ENCODE measurements at regions not wholly inside any gene's neighbourhood (a gene's known extent, or its start where the extent isn't known, plus 50 kb on each side); places are given as distances from the start of the nearest gene placed in this dataset.
"Not testable (repeated sequence)": the region's sequence is repeated elsewhere in the genome, so short reads cannot be mapped to it uniquely, and the experiment has no call there.

DNA sequence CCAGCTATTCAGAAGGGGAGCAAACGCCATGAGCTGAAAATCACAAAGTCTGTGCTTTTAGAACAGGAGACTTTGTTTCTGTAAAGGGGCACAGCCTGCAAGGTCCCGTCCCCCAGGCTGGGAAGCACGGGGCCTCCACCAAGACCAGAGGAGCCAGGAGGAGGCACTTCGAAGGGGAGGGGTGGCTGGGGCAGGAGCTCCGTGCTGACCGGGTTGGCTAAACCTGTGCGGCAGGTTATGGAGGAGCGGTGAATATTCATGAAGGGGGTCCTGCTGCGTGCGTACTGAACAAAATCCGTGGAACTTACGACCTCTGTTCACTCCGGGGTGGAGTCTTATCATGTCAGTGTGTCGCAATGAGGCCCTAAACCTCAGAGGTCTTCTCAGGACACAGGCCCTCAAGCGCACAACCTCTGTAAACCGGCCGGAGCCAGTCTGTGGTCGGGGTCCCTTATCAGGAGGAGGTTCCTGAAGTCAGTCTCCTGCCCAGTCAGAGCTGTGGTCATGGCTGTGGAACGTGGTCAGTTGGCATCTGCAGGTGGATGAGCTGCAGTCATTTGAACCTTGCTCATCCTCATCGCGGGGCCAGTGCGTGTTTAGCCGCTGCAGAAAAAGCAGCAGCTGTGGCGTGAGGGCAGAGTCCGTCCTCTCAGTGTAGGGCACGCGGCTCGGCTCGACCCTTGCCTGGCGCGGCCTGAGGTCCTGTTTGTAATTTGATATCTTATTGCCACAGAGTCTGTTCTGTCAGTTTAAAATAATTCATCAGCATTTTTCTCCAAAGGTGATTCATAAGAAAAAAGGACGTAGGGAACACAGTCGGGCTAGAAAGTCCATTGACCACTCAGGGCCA lies 5507.7 kb upstream of the TPTE start:
- H3K27me3 ChIP-seq; H3K4me1 ChIP-seq; H3K27ac ChIP-seq; intact Hi-C loops (cut with DNase I); H3K9me3 ChIP-seq; H3K4me3 ChIP-seq; H3K36me3 ChIP-seq; DNase-seq: not testable (repeated sequence)
- peak; percentile 21 for ATAC-seq

DNA sequence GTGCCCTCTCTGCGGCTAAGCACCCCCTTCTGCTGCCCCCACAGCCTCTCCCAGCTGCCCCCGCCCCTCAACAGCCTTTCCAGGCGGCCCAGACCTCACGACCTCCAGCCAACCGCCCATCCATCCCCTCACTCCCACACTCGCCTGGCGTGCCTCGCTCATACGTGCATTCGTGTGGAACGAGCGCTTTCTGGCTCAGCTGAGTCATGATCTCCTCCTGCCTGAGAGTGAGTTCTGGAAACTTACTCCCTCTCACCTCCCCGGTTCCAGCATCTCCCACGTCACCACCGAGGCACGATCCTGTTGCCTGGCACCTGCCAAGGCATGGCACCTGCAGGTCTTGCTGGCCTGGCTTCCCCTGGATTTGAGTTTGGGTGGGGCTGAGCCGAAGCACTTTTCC lies 5506.2 kb upstream of the TPTE start:
- intact Hi-C loops (cut with DNase I); H3K27me3 ChIP-seq; ATAC-seq; H3K4me1 ChIP-seq; DNase-seq; H3K4me3 ChIP-seq; H3K9me3 ChIP-seq; H3K36me3 ChIP-seq; H3K27ac ChIP-seq: not testable (repeated sequence)

DNA sequence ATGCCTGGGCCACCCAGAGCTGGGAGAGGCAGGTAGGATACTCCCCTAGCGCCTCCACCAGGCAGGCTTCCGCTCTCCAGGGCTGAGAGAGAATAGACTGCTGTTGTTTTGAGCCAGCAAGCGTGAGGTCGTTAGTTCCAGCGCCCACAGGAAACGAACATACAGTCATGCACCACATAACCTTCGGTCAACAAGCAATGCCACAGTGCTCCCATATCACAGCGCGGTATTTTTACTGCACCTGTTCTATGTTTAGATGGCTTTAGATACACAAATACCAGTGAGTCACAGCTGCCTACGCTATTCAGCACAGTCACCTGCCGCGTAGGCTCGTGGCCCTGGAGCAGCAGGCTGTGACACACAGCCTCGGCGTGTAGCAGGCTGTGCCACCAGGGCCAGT lies 5502.3 kb upstream of the TPTE start:
- ATAC-seq; H3K27me3 ChIP-seq; H3K4me3 ChIP-seq; DNase-seq; H3K27ac ChIP-seq; intact Hi-C loops (cut with DNase I); H3K36me3 ChIP-seq; H3K9me3 ChIP-seq; H3K4me1 ChIP-seq: not testable (repeated sequence)

DNA sequence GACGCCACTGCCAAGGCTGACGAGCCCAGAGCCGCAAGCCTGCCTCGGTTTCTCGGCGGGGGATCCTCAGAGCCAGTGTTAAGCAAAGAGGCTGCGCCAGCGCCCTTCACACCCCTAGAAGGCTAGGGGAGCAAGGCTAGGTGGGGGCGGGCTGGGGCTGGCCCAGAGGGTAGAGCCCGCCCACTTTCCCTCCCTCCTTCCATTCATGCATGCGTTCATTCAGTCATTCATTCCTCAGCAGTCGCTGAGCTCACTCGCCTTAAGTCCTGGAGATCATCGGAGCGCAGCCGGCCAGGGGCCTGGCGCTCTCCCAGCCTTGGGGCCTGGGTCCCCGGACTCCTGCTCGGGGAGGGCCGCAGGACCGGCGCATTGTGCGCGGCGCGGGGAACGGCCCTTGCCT lies 5499.6 kb upstream of the TPTE start:
- intact Hi-C loops (cut with DNase I) = not testable (repeated sequence)

DNA sequence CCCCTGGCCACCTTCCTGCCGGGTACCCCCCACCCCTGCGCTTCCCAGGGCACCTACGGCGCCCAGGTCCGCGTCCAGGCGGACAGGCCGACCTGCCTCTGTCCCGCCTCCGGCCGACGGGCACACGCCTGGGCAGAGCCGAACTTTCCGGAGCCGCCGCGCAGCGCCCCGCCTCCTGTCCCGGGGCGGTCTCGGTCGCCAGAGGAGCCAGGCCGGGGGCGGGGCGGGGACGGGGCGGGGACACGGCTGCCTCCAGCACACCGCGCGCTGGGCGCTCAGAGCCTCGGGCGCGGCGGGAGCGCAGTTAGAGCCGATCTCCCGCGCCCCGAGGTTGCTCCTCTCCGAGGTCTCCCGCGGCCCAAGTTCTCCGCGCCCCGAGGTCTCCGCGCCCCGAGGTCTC lies 5499.1 kb upstream of the TPTE start:
- H3K36me3 ChIP-seq; DNase-seq; intact Hi-C loops (cut with DNase I); H3K27me3 ChIP-seq; H3K27ac ChIP-seq; H3K4me1 ChIP-seq; H3K4me3 ChIP-seq; H3K9me3 ChIP-seq: not testable (repeated sequence)
- peak; percentile 91 for ATAC-seq

More for the DNA sequence above, 5499.6 kb upstream of the TPTE start:
- H3K9me3 ChIP-seq, H3K27ac ChIP-seq, DNase-seq, H3K36me3 ChIP-seq, H3K27me3 ChIP-seq, H3K4me3 ChIP-seq, H3K4me1 ChIP-seq: not testable (repeated sequence)
- ATAC-seq = peak; percentile 57

DNA sequence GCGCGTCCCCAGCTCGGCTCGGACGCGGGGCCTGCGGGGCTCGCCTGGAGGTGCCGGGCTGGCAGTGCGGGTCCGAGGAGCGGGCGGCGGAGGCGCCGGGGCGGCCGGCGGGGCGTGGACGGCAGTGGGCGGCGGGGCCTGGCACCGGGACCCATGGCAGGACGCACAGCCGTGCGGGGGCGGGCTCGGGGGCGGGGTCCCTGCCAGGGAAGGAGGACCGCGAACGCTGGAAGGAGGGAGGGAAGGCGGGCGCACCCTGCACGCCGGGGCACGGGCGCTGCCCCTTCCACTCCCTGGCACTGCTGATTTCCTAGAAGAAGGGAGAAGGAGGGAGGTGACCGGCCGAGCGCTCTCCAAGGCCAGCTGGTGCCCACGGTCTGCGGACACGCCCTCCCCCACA lies 5498.6 kb upstream of the TPTE start:
- peak; percentile 78 for ATAC-seq
- H3K36me3 ChIP-seq; H3K4me3 ChIP-seq; intact Hi-C loops (cut with DNase I); DNase-seq; H3K4me1 ChIP-seq; H3K27ac ChIP-seq; H3K9me3 ChIP-seq; H3K27me3 ChIP-seq: not testable (repeated sequence)

DNA sequence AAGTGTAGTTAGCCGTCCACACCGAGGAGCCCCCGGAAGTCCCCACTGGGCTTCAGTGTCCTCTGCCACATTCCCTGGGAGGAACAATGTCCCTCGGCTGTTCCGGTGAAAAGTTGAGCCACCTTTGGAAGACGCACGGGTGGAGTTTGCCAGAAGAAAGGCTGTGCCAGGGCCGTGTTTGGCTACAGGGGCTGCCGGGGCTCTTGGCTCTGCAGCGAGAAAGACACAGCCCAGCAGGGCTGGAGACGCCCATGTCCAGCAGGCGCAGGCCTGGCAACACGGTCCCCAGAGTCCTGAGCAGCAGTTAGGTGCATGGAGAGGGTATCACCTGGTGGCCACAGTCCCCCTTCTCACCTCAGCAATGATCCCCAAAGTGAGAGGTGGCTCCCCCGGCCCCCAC lies 5486.2 kb upstream of the TPTE start:
- H3K27ac ChIP-seq; DNase-seq; ATAC-seq; intact Hi-C loops (cut with DNase I); H3K4me1 ChIP-seq; H3K36me3 ChIP-seq; H3K4me3 ChIP-seq; H3K27me3 ChIP-seq; H3K9me3 ChIP-seq: not testable (repeated sequence)

DNA sequence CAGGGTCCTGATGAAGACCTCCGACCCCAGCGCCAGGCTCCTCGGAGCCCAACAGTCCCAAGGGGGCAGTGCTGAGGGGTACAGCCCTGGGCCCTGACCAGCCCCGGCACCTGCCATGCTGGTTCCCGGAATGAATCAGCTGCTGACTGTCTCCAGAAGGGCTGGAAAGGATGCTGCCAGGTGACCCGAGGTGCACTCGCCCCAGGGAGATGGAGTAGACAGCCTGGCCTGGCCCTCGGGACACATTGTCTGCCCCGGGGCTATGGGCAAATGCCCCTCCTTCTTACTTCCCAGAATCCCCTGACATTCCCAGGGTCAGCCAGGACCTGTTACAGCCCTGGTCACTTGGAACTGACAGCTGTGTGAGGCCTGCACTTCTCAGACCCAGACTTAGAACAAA lies 5485.8 kb upstream of the TPTE start:
- H3K27ac ChIP-seq; H3K36me3 ChIP-seq; ATAC-seq; intact Hi-C loops (cut with DNase I); DNase-seq; H3K4me3 ChIP-seq; H3K27me3 ChIP-seq; H3K9me3 ChIP-seq; H3K4me1 ChIP-seq: not testable (repeated sequence)

DNA sequence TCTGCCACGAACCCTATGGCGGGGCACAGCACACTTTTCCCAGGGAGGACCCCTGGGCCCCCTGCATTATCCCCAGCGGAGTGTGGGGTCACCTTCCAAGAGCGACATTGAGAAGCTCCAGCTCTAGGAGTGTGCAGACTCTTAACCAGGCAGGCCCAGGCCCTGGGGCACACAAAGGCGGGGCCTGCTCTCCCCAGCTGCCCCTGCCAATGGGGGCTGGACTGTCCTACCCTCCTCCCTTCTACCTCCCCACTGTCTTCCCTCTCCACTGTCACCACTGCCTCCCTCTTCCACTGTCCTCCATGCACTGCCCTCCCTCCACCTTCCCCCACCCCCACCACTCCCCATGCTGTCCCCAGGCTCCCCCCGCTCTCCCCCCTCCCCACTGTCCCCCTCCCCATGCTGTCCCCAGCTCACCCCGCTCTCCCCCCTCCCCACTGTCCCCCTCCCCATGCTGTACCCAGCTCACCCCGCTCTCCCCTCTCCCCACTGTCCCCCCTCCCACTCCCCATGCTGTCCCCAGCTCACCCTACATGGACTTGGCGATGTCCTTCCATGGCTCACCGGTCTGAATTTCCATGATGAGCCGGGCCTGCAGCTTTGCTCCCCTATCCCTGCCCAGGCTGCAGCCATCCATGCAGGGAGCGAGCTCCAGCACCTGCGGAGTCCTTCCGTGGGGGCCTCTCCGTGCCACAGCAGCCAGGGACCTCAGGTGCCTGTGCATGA lies 5483.6 kb upstream of the TPTE start:
- H3K36me3 ChIP-seq; ATAC-seq; H3K9me3 ChIP-seq; H3K27me3 ChIP-seq; intact Hi-C loops (cut with DNase I); H3K4me1 ChIP-seq; H3K4me3 ChIP-seq; DNase-seq; H3K27ac ChIP-seq: not testable (repeated sequence)

DNA sequence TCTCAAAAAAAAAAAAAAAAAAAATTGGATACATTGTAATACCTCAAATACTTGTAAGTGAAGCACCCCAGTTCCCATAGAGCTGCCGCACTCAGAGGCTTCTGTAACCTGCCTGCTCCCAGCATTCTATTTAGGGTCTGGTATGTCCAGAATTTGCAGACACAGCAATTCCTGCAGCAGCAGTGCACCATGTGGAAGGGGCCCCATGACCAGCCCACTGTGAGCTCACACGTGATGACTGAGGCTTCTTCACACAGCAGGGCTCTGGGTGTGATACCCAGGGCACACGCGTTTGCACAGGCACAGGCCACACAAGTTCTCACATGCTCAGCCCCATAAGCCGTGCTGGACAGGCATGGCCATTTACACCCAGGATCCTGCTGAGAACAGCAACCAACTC lies 5481.5 kb upstream of the TPTE start:
- H3K27me3 ChIP-seq; intact Hi-C loops (cut with DNase I); H3K9me3 ChIP-seq; H3K4me1 ChIP-seq; H3K36me3 ChIP-seq; H3K27ac ChIP-seq; DNase-seq; H3K4me3 ChIP-seq: not testable (repeated sequence)
- ATAC-seq = peak; percentile 61

DNA sequence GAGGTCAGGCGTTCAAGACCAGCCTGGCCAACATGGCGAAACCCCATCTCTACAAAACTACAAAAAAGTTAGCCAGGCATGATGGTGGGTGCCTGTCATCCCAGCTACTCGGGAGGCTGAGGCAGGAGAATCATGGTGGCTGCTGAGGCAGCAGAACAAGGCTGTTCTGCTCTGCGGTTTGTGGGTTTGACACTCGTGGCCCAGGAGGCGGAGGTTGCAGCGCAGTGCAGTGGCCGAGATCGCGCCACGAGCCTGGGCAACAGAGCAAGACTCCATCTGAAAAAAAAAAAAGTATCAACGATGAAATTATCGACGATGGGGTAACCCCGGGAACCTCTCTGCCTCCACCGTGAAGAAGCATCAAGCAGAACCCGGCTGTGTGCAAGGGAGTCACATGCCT lies 5478.8 kb upstream of the TPTE start:
- intact Hi-C loops (cut with DNase I); H3K9me3 ChIP-seq; H3K4me3 ChIP-seq; H3K27me3 ChIP-seq; H3K27ac ChIP-seq; DNase-seq; H3K36me3 ChIP-seq; H3K4me1 ChIP-seq: not testable (repeated sequence)
- peak; percentile 22 for ATAC-seq

DNA sequence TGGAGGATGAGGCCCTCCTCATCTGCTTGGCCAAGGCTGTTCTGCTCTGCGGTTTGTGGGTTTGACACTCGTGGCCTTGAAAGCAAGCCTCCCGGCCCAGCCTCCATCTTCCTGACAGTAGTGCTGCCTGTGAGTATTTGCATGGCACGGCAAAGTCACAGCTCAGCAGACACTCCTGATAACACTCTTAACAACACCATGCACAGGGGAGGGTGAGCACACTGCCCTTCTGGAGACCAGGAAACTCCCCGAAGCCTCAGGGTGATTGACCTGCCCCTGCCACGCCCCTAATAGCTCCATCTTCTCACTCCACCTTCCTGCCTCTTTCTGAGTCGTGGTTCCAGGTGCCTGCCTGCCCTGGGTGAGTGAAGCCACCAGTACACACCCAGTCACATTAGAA lies 5476.6 kb upstream of the TPTE start:
- intact Hi-C loops (cut with DNase I) = not testable (repeated sequence)

DNA sequence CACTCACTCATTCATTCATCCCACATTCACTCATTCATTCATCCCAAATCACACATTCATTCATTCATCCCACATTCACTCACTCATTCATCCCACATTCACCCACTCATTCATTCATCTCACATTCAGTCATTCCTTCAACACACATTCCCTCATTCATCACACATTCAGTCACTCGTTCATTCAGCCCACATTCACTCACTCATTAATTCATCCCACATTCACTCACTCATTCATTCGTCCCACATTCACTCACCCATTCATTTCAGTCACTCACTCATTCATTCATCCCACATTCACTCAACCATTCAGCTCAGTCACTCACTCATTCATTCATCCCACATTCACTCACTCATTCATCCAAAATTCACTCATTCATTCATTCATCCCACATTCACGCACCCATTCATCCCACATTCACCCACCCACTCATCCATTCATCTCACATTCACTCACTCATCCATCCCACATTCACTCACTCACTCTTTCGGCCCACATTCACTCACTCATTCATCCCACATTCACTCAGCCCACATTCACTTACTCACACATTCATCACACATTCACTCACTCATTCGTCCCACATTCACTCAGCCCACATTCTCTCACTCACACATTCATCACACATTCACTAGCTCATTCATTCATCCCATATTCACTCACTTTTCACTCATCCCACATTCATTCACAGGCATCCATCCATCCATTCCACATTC lies 5469.9 kb upstream of the TPTE start:
- H3K9me3 ChIP-seq; H3K4me1 ChIP-seq; intact Hi-C loops (cut with DNase I); H3K4me3 ChIP-seq; H3K27me3 ChIP-seq; ATAC-seq; H3K27ac ChIP-seq; DNase-seq; H3K36me3 ChIP-seq: not testable (repeated sequence)

More for the DNA sequence above, 5476.6 kb upstream of the TPTE start:
- DNase-seq, H3K27ac ChIP-seq, H3K4me3 ChIP-seq, ATAC-seq, H3K4me1 ChIP-seq, H3K36me3 ChIP-seq, H3K27me3 ChIP-seq, H3K9me3 ChIP-seq: not testable (repeated sequence)
